Uterus (tissue), 3 donors: ENCODE measurements at regions not wholly inside any gene's neighbourhood (a gene's known extent, or its start where the extent isn't known, plus 50 kb on each side); places are given as distances from the start of the nearest gene placed in this dataset.

Experiments
- DNase-seq, 2 donors: peaks; one replicate each; pipeline ENCODE4 v3.0.0-alpha.2; 2019 to 2020
- H3K27ac ChIP-seq, 2 donors: fragments of 200-600 bp; sonication (generic); 1 replicate in 1 of 2; 2 replicates in 1 of 2; pipeline ENCODE4 v1.5.1; 2016 to 2018
- H3K27me3 ChIP-seq, 2 donors: fragments of 200-600 bp; sonication (generic); one replicate each; pipeline ENCODE4 v1.5.1; 2018 to 2019; ENCODE audit warnings: control low read depth in 1 of 2
- H3K36me3 ChIP-seq, 2 donors: fragments of 200-600 bp; sonication (generic); one replicate each; pipeline ENCODE4 v1.5.1; 2019; ENCODE audit warnings: control low read depth in 1 of 2
- H3K4me1 ChIP-seq, 2 donors: fragments of 200-600 bp; sonication (generic); one replicate each; pipeline ENCODE4 v1.5.1; 2018 to 2019; ENCODE audit warnings: control low read depth in 1 of 2
- H3K4me3 ChIP-seq, 2 donors: fragments of 200-600 bp; sonication (generic); 1 replicate in 1 of 2; 2 replicates in 1 of 2; pipeline ENCODE4 v1.5.1; 2018 to 2019; ENCODE audit warnings: mild to moderate bottlenecking in 1 of 2
- H3K9me3 ChIP-seq, 2 donors: fragments of 200-600 bp; sonication (generic); one replicate each; pipeline ENCODE4 v1.5.1; 2019; ENCODE audit warnings: control low read depth in 1 of 2
- CTCF ChIP-seq, 4 experiments: fragments of 200-600 bp in 2 of 4; fragments of 450-650 bp in 2 of 4; sonication (generic) in 2 of 4; IDR thresholded peaks; one replicate each; pipeline ENCODE4 v1.5.1; 2016 to 2019; ENCODE audit warnings: antibody characterized with exemption in 4 of 4, mild to moderate bottlenecking in 2 of 4, moderate library complexity in 1 of 4
- POLR2A ChIP-seq, 2 donors: fragments of 450-650 bp; IDR thresholded peaks; one replicate each; pipeline ENCODE4 v1.6.1; 2016; ENCODE audit warnings: antibody characterized with exemption in 2 of 2, mild to moderate bottlenecking in 1 of 2, moderate library complexity in 1 of 2
- intact Hi-C: fragments of 100-400 bp; cut with DNase I; formaldehyde crosslinking; loops from one replicate; pipeline ENCODE4 v1.15.1; 2023; ENCODE audit warnings: low total_unique reads
- donor health status: DM: yes; HTN: yes; CAD: no.

- intact Hi-C loops = no loop called here
- H3K4me3 ChIP-seq = no peak overlapping the region
- H3K4me1 ChIP-seq = no peaks in the 10 kb centered on the region
- DNase-seq = no peak
- no peaks in the 10 kb centered on the region for H3K36me3 ChIP-seq
- TF ChIP-seq CTCF (IDR thresholded peaks at IDR 0.05) (no peak), POLR2A (IDR thresholded peaks at IDR 0.05) (no peak)
- peaks cover 0 to 4% of the 10 kb centered on the region in 2 donors for H3K27me3 ChIP-seq
- no peak overlapping the region for H3K27ac ChIP-seq
- H3K9me3 ChIP-seq = no peaks in the 10 kb centered on the region
These were observed 104.2 kb downstream of the SLITRK6 start for GRCh38 chr13:85694992-85695391.

GRCh38 chr13:85693889-85694511 is 105.2 kb downstream of the SLITRK6 start:
- DNase-seq = no peak
- Histone ChIP-seq H3K9me3 (no peaks in the 10 kb centered on the region), H3K4me1 (no peaks in the 10 kb centered on the region), H3K27me3 (peaks cover 0 to 4% of the 10 kb centered on the region in 2 donors), H3K36me3 (no peaks in the 10 kb centered on the region), H3K27ac (no peak overlapping the region), H3K4me3 (no peak overlapping the region)
- intact Hi-C loops = no loop called here
- TF ChIP-seq CTCF (IDR thresholded peaks at IDR 0.05) = no peak
- TF ChIP-seq POLR2A (IDR thresholded peaks at IDR 0.05) = no peak

DNA sequence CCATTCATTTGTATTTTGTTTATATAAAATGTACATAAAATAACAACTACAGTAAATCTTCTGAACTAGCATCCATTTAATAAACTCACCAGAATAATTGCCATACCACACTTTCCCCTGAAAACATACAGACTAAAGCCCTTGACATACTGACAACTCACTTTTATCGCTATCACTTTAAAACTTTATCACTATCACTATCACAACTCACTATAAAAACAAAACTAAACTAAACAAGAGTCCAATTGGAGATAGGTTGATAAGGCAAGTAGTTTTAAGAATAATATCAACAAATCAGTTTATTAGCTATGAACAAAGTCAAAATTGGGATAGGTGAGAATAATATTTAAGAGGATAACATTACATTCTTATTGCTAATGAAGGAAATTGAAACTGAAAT is 108.9 kb downstream of the SLITRK6 start:
- intact Hi-C loops = no loop called here
- Histone ChIP-seq H3K4me3 (no peak overlapping the region), H3K36me3 (no peaks in the 10 kb centered on the region), H3K27ac (no peak overlapping the region), H3K4me1 (no peaks in the 10 kb centered on the region), H3K27me3 (peaks cover 0 to 4% of the 10 kb centered on the region in 2 donors), H3K9me3 (no peaks in the 10 kb centered on the region)
- TF ChIP-seq CTCF (IDR thresholded peaks at IDR 0.05) = no peak
- TF ChIP-seq POLR2A (IDR thresholded peaks at IDR 0.05) = no peak
- DNase-seq = no peak

GRCh38 chr13:85685436-85685835 is 113.8 kb downstream of the SLITRK6 start:
- Histone ChIP-seq H3K27me3 (no peaks in the 10 kb centered on the region), H3K4me1 (no peaks in the 10 kb centered on the region)
- intact Hi-C loops = no loop called here

More at GRCh38 chr13:85685436-85685835, 113.8 kb downstream of the SLITRK6 start:
- DNase-seq = no peak
- Histone ChIP-seq H3K4me3 (no peak overlapping the region), H3K27ac (no peak overlapping the region), H3K36me3 (no peaks in the 10 kb centered on the region), H3K9me3 (no peaks in the 10 kb centered on the region)
- no peak for TF ChIP-seq POLR2A (IDR thresholded peaks at IDR 0.05)
- no peak for TF ChIP-seq CTCF (IDR thresholded peaks at IDR 0.05)
